Osteoblast (primary cell): ENCODE measurements at regions not wholly inside any gene's neighbourhood (a gene's known extent, or its start where the extent isn't known, plus 50 kb on each side); places are given as distances from the start of the nearest gene placed in this dataset.

Source experiments
- DNase-seq: peaks from one replicate; pipeline ENCODE4 v3.0.0; 2011; ENCODE audit warnings: low spot score, mixed read lengths; ENCODE audit not compliant: insufficient read length; ENCODE audit errors: missing footprints
- H2AFZ ChIP-seq: 2 replicates; pipeline ENCODE4 v1.6.0; 2011; ENCODE audit warnings: mild to moderate bottlenecking, low read length
- H3K27ac ChIP-seq: 2 replicates; pipeline ENCODE4 v1.5.1; 2011; ENCODE audit warnings: mild to moderate bottlenecking, low read depth, low read length, moderate library complexity
- H3K27me3 ChIP-seq: 2 replicates; pipeline ENCODE4 v1.6.0; 2012; ENCODE audit warnings: mild to moderate bottlenecking, control low read depth, inconsistent platforms, low read length, moderate library complexity; ENCODE audit not compliant: insufficient read depth
- H3K36me3 ChIP-seq: 2 replicates; pipeline ENCODE4 v1.5.1; 2011; ENCODE audit warnings: mild to moderate bottlenecking, low read length, control low read depth, moderate library complexity; ENCODE audit not compliant: insufficient read depth
- H3K4me1 ChIP-seq: 2 replicates; pipeline ENCODE4 v1.5.1; 2011; ENCODE audit warnings: mild to moderate bottlenecking, low read length, control low read depth, moderate library complexity; ENCODE audit not compliant: insufficient read depth
- H3K4me2 ChIP-seq: 2 replicates; pipeline ENCODE4 v1.6.0; 2011; ENCODE audit warnings: mild to moderate bottlenecking, low read length; ENCODE audit not compliant: insufficient read depth
- H3K4me3 ChIP-seq: fragments of 200-600 bp; sonication (generic); 3 replicates; pipeline ENCODE4 v1.5.1; 2012; ENCODE audit warnings: mild to moderate bottlenecking, low read length, inconsistent platforms; ENCODE audit not compliant: insufficient read depth
- H3K79me2 ChIP-seq: 2 replicates; pipeline ENCODE4 v1.6.0; 2012; ENCODE audit warnings: mild to moderate bottlenecking, low read length, control low read depth, inconsistent platforms; ENCODE audit not compliant: insufficient read depth
- H3K9me3 ChIP-seq: 2 replicates; pipeline ENCODE4 v1.5.1; 2011; ENCODE audit warnings: low read depth, low read length, control low read depth
- H4K20me1 ChIP-seq: 2 replicates; pipeline ENCODE4 v1.6.0; 2012; ENCODE audit warnings: mild to moderate bottlenecking, low read length, control low read depth; ENCODE audit not compliant: insufficient read depth
- CTCF ChIP-seq: IDR thresholded peaks from 2 replicates; pipeline ENCODE4 v1.5.1; 2011; ENCODE audit warnings: mild to moderate bottlenecking, low read depth, low read length, moderate library complexity; ENCODE audit errors: extremely low read depth

- no peak for TF ChIP-seq CTCF
- Histone ChIP-seq H3K27me3 (no peaks in the 10 kb centered on the region), H3K9me3 (no peaks in the 10 kb centered on the region), H3K36me3 (no peaks in the 10 kb centered on the region), H3K27ac (no peak overlapping the region), H3K4me2 (no peak overlapping the region), H3K79me2 (no peaks in the 10 kb centered on the region), H4K20me1 (no peaks in the 10 kb centered on the region), H2AFZ (no peak overlapping the region), H3K4me1 (no peaks in the 10 kb centered on the region), H3K4me3 (no peak overlapping the region)
- peak; percentile 49 for DNase-seq
Measured at GRCh38 chr17:13813347-13814240, 211.9 kb upstream of the HS3ST3A1 start.

DNA sequence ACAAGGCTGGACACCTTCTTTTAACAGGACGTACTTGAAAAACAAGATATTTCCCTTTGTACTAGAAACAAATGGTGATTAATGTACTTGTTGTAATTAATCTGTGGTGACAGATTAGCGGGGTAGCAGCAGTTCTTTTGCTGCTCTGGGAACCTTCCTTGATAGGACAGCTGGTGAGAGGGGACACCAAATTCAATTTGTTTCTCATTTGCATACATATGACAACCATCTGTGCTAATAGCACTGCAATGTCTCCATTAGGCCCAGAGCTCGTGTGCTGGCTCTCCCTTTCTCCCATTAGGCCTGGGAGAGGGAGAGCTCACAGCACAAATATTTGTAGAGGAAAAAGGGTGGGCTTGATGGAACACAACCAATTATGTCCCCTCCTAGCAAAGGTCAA, 221.0 kb upstream of the HS3ST3A1 start:
- H3K79me2 ChIP-seq = no peaks in the 10 kb centered on the region
- no peaks in the 10 kb centered on the region for H3K4me1 ChIP-seq
- no peaks in the 10 kb centered on the region for H3K27me3 ChIP-seq
- H3K27ac ChIP-seq = no peak overlapping the region
- no peaks in the 10 kb centered on the region for H3K36me3 ChIP-seq
- H3K4me2 ChIP-seq = no peak overlapping the region
- no peaks in the 10 kb centered on the region for H4K20me1 ChIP-seq
- H3K4me3 ChIP-seq = no peak overlapping the region
- no peak for DNase-seq
- H2AFZ ChIP-seq = no peak overlapping the region
- no peak for TF ChIP-seq CTCF
- no peaks in the 10 kb centered on the region for H3K9me3 ChIP-seq

GRCh38 chr17:13825526-13826040, 223.9 kb upstream of the HS3ST3A1 start:
- no peak for DNase-seq
- no peaks in the 10 kb centered on the region for H3K79me2 ChIP-seq
- H2AFZ ChIP-seq = no peak overlapping the region
- H4K20me1 ChIP-seq = no peaks in the 10 kb centered on the region
- no peak overlapping the region for H3K4me2 ChIP-seq
- no peak overlapping the region for H3K4me3 ChIP-seq
- no peak for TF ChIP-seq CTCF
- no peak overlapping the region for H3K27ac ChIP-seq
- H3K4me1 ChIP-seq = no peaks in the 10 kb centered on the region
- no peaks in the 10 kb centered on the region for H3K9me3 ChIP-seq
- no peaks in the 10 kb centered on the region for H3K27me3 ChIP-seq
- H3K36me3 ChIP-seq = no peaks in the 10 kb centered on the region

DNA sequence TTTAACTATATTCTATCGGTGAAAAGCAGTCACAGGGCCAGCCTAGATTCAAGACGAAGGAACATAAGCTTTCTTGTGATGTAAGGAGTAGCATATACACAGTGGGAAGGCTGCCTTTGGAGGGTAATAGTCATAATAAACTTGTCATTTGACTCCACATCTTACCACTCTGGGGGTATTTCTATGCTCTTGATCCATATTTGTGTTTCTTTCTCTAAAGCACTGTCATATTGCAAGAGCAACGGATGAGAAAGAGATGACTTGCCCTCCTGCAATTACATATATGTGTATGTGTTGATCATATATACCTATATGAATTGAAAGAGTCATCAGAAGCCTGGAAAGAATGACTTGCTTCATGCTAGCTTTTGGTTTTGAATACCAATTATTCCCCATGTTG, 225.4 kb upstream of the HS3ST3A1 start:
- H3K27me3 ChIP-seq = no peaks in the 10 kb centered on the region
- no peaks in the 10 kb centered on the region for H3K36me3 ChIP-seq
- TF ChIP-seq CTCF = no peak
- no peak overlapping the region for H3K4me3 ChIP-seq
- no peak for DNase-seq
- H3K4me2 ChIP-seq = no peak overlapping the region
- H3K9me3 ChIP-seq = no peaks in the 10 kb centered on the region
- no peaks in the 10 kb centered on the region for H3K79me2 ChIP-seq
- no peaks in the 10 kb centered on the region for H3K4me1 ChIP-seq
- H4K20me1 ChIP-seq = no peaks in the 10 kb centered on the region
- H2AFZ ChIP-seq = no peak overlapping the region
- H3K27ac ChIP-seq = no peak overlapping the region
